Calu3 (cell line): ENCODE measurements at regions not wholly inside any gene's neighbourhood (a gene's known extent, or its start where the extent isn't known, plus 50 kb on each side); places are given as distances from the start of the nearest gene placed in this dataset.
"Not testable (repeated sequence)": the region's sequence is repeated elsewhere in the genome, so short reads cannot be mapped to it uniquely, and the experiment has no call there.

ENCODE experiments used
- BruUV-seq: library from RNA; stranded (reverse); fragments of 400-500 nt; replicated peaks from 2 replicates; lab custom pipeline; 2021; lab: Mats Ljungman, UMichigan
- CTCF ChIA-PET: fragments of 300-600 bp; sonication (Branson Sonifier 250); formaldehyde crosslinking; loops from one replicate; lab custom pipeline; 2022; ENCODE audit warnings: antibody characterized with exemption; lab: Charles Lee
- DNase-seq: peaks from one replicate; pipeline ENCODE4 v3.0.0; 2022
- H3K27ac Mint-ChIP-seq: one replicate; pipeline ENCODE4 v1.8.0; 2022; ENCODE audit warnings: mixed read lengths; ENCODE audit not compliant: unreplicated experiment
- H3K27me3 Mint-ChIP-seq: one replicate; pipeline ENCODE4 v1.8.0; 2022; ENCODE audit warnings: mixed read lengths; ENCODE audit not compliant: unreplicated experiment
- H3K36me3 Mint-ChIP-seq: one replicate; pipeline ENCODE4 v1.8.0; 2022; ENCODE audit warnings: mild to moderate bottlenecking, moderate library complexity, mixed read lengths; ENCODE audit not compliant: insufficient read depth, unreplicated experiment
- H3K4me1 Mint-ChIP-seq: one replicate; pipeline ENCODE4 v1.8.0; 2022; ENCODE audit warnings: mild to moderate bottlenecking, low read depth, mixed read lengths; ENCODE audit not compliant: unreplicated experiment
- H3K4me3 Mint-ChIP-seq: one replicate; pipeline ENCODE4 v1.8.0; 2022; ENCODE audit warnings: mild to moderate bottlenecking, low read depth, moderate library complexity, mixed read lengths; ENCODE audit not compliant: unreplicated experiment
- H3K9me3 Mint-ChIP-seq: one replicate; pipeline ENCODE4 v1.8.0; 2022; ENCODE audit warnings: low read depth, mixed read lengths; ENCODE audit not compliant: unreplicated experiment
- CTCF ChIP-seq: fragments of 200-600 bp; IDR thresholded peaks from one replicate; pipeline ENCODE4 v1.8.0; 2022; ENCODE audit warnings: antibody characterized with exemption; ENCODE audit not compliant: unreplicated experiment
- intact Hi-C: fragments of 100-400 bp; cut with micrococcal nuclease; formaldehyde crosslinking; loops from one replicate; pipeline ENCODE4 v1.10.0; 2022; ENCODE audit not compliant: unreplicated experiment

- no peak for TF ChIP-seq CTCF
- H3K9me3 Mint-ChIP-seq, result no peaks in the 10 kb centered on the region
- CTCF ChIA-PET, result no interaction called here
- no peak overlapping the region for H3K27ac Mint-ChIP-seq
- intact Hi-C loops, result no loop called here
- H3K36me3 Mint-ChIP-seq, result no peaks in the 10 kb centered on the region
- H3K4me3 Mint-ChIP-seq, result no peak overlapping the region
- DNase-seq, result no peak
- no peaks in the 10 kb centered on the region for H3K4me1 Mint-ChIP-seq
- no TSS peak for BruUV-seq
- peaks cover 56% of the 10 kb centered on the region for H3K27me3 Mint-ChIP-seq
These were observed 384.0 kb downstream of the TMEM121 start for GRCh38 chr14:105910426-105910825.

- DNase-seq, result no peak
- Mint-ChIP-seq H3K9me3 (no peaks in the 10 kb centered on the region), H3K36me3 (no peaks in the 10 kb centered on the region), H3K27me3 (peaks cover 56% of the 10 kb centered on the region), H3K4me1 (no peaks in the 10 kb centered on the region), H3K4me3 (no peak overlapping the region), H3K27ac (no peak overlapping the region)
- TF ChIP-seq CTCF, result no peak
- intact Hi-C loops, result no loop called here
- CTCF ChIA-PET, result no interaction called here
- no TSS peak for BruUV-seq
These were observed 384.8 kb downstream of the TMEM121 start for GRCh38 chr14:105911006-105911847.

- H3K27ac Mint-ChIP-seq, H3K4me1 Mint-ChIP-seq, BruUV-seq, DNase-seq, H3K36me3 Mint-ChIP-seq, intact Hi-C loops, H3K9me3 Mint-ChIP-seq, H3K4me3 Mint-ChIP-seq, CTCF ChIA-PET: not testable (repeated sequence)
- H3K27me3 Mint-ChIP-seq, result peaks cover 56% of the 10 kb centered on the region
These were observed 385.5 kb downstream of the TMEM121 start for GRCh38 chr14:105911848-105912292.

- H3K36me3 Mint-ChIP-seq, result no peaks in the 10 kb centered on the region
- peaks cover 56% of the 10 kb centered on the region for H3K27me3 Mint-ChIP-seq
- intact Hi-C loops, result no loop called here
- no peak for TF ChIP-seq CTCF
- no peaks in the 10 kb centered on the region for H3K4me1 Mint-ChIP-seq
- no peaks in the 10 kb centered on the region for H3K9me3 Mint-ChIP-seq
- CTCF ChIA-PET, result no interaction called here
- DNase-seq, result no peak
- H3K27ac Mint-ChIP-seq, result no peak overlapping the region
- no TSS peak for BruUV-seq
- no peak overlapping the region for H3K4me3 Mint-ChIP-seq
These were observed 386.3 kb downstream of the TMEM121 start for GRCh38 chr14:105912641-105913180.

GRCh38 chr14:105913221-105913620 lies 386.8 kb downstream of the TMEM121 start:
- no peaks in the 10 kb centered on the region for H3K4me1 Mint-ChIP-seq
- peaks cover 56% of the 10 kb centered on the region for H3K27me3 Mint-ChIP-seq
- intact Hi-C loops, result no loop called here
- no TSS peak for BruUV-seq
- H3K4me3 Mint-ChIP-seq, result no peak overlapping the region
- no peaks in the 10 kb centered on the region for H3K36me3 Mint-ChIP-seq
- no peak for TF ChIP-seq CTCF
- no peak for DNase-seq
- no peaks in the 10 kb centered on the region for H3K9me3 Mint-ChIP-seq
- CTCF ChIA-PET, result no interaction called here
- H3K27ac Mint-ChIP-seq, result no peak overlapping the region
